Calu3 (cell line): ENCODE measurements at regions not wholly inside any gene's neighbourhood (a gene's known extent, or its start where the extent isn't known, plus 50 kb on each side); places are given as distances from the start of the nearest gene placed in this dataset.

Experiments
- BruUV-seq: library from RNA; stranded (reverse); fragments of 400-500 nt; replicated peaks from 2 replicates; lab custom pipeline; 2021; lab: Mats Ljungman, UMichigan
- CTCF ChIA-PET: fragments of 300-600 bp; sonication (Branson Sonifier 250); formaldehyde crosslinking; loops from one replicate; lab custom pipeline; 2022; ENCODE audit warnings: antibody characterized with exemption; lab: Charles Lee
- DNase-seq: peaks from one replicate; pipeline ENCODE4 v3.0.0; 2022
- H3K27ac Mint-ChIP-seq: one replicate; pipeline ENCODE4 v1.8.0; 2022; ENCODE audit warnings: mixed read lengths; ENCODE audit not compliant: unreplicated experiment
- H3K27me3 Mint-ChIP-seq: one replicate; pipeline ENCODE4 v1.8.0; 2022; ENCODE audit warnings: mixed read lengths; ENCODE audit not compliant: unreplicated experiment
- H3K36me3 Mint-ChIP-seq: one replicate; pipeline ENCODE4 v1.8.0; 2022; ENCODE audit warnings: mild to moderate bottlenecking, moderate library complexity, mixed read lengths; ENCODE audit not compliant: insufficient read depth, unreplicated experiment
- H3K4me1 Mint-ChIP-seq: one replicate; pipeline ENCODE4 v1.8.0; 2022; ENCODE audit warnings: mild to moderate bottlenecking, low read depth, mixed read lengths; ENCODE audit not compliant: unreplicated experiment
- H3K4me3 Mint-ChIP-seq: one replicate; pipeline ENCODE4 v1.8.0; 2022; ENCODE audit warnings: mild to moderate bottlenecking, low read depth, moderate library complexity, mixed read lengths; ENCODE audit not compliant: unreplicated experiment
- H3K9me3 Mint-ChIP-seq: one replicate; pipeline ENCODE4 v1.8.0; 2022; ENCODE audit warnings: low read depth, mixed read lengths; ENCODE audit not compliant: unreplicated experiment
- intact Hi-C: fragments of 100-400 bp; cut with micrococcal nuclease; formaldehyde crosslinking; loops from one replicate; pipeline ENCODE4 v1.10.0; 2022; ENCODE audit not compliant: unreplicated experiment
- TF ChIP-seq, protein P1 (sequence below): fragments of 200-600 bp; IDR thresholded peaks from one replicate; pipeline ENCODE4 v1.8.0; 2022; ENCODE audit warnings: antibody characterized with exemption; ENCODE audit not compliant: unreplicated experiment

DNA sequence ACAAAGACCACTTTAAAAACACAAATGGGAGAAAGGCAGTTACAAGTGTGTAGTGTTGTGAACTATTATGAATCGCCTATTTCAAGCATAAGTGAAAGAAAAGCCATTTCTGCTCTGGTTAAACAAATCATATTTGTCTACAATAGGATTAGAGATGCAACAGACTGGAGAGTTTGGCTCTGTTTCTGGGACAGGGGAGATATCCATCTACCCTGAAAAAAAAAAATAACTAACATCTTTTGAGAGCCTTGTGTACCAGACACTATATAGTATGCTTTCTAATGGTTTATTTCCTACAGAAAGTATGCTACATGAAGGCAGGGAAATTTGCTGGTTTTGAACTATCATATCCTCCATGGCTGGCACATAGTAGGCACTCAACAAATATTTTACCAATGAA is 106.7 kb upstream of the FHIT start:
- no peak overlapping the region for H3K4me3 Mint-ChIP-seq
- no TSS peak for BruUV-seq

DNA sequence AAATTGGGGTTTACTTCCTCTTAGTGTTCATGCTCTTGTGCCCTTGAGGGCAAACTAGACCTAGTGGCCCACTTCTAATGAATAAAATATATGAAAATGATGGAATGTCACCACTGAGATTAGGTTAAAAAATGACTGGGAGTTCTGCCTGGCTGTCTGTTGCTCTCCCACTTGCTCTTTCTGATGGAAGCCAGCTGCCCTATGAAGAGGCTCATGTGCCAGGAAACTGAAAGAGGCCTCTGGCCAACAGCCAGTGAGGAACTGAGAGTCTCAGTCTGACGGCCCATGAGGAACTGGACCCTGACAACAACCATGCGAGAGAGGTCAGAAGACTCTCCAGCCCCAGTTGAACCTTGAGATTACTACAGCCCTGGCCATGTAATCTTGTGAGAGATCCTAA is 107.1 kb upstream of the FHIT start:
- no peaks in the 10 kb centered on the region for H3K27me3 Mint-ChIP-seq

More for the DNA sequence above, 106.7 kb upstream of the FHIT start:
- no peaks in the 10 kb centered on the region for H3K4me1 Mint-ChIP-seq
- no peaks in the 10 kb centered on the region for H3K27me3 Mint-ChIP-seq
- no peaks in the 10 kb centered on the region for H3K36me3 Mint-ChIP-seq
- DNase-seq = no peak
- TF ChIP-seq, protein P1, sequence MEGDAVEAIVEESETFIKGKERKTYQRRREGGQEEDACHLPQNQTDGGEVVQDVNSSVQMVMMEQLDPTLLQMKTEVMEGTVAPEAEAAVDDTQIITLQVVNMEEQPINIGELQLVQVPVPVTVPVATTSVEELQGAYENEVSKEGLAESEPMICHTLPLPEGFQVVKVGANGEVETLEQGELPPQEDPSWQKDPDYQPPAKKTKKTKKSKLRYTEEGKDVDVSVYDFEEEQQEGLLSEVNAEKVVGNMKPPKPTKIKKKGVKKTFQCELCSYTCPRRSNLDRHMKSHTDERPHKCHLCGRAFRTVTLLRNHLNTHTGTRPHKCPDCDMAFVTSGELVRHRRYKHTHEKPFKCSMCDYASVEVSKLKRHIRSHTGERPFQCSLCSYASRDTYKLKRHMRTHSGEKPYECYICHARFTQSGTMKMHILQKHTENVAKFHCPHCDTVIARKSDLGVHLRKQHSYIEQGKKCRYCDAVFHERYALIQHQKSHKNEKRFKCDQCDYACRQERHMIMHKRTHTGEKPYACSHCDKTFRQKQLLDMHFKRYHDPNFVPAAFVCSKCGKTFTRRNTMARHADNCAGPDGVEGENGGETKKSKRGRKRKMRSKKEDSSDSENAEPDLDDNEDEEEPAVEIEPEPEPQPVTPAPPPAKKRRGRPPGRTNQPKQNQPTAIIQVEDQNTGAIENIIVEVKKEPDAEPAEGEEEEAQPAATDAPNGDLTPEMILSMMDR = no peak
- intact Hi-C loops = no loop called here
- CTCF ChIA-PET = interaction anchor here (0.6 kb wide), 1 partner anchor 955 kb away, joined by 3 read pairs; no protein-coding TSS in a partner anchor
- H3K27ac Mint-ChIP-seq = no peak overlapping the region
- peaks cover 4% of the 10 kb centered on the region for H3K9me3 Mint-ChIP-seq

DNA sequence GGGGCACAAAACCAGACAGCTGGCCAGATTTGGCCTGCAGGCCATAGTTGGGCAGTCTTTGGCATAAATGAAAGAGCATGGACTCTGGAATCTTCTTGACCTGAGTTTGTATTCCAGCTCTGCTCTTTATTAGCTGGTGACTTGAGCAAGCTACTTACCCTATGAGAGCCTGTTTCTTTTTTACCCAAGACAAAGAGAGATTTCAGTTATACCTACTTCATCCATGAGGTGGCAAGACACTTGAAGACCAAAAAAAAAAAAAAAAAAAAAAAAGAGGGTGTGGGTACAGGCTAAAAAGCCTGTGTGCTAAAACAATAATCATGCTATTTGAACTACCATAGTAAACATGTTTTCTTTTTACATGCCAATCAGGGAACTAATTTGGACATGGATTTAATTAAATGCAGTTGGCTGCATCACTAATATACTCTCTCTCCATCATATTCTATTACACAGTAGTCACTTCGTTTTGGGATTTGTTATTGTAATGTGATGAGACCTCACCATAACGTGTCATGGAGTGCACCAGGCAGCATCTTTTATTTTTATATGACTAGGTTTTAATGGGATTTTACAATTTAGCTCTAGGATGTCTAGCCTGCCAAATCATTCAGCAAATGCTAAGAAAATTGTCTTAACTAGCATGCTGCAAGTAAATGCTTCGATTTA is 109.2 kb upstream of the FHIT start:
- Mint-ChIP-seq H3K27ac (no peak overlapping the region), H3K36me3 (no peaks in the 10 kb centered on the region), H3K27me3 (no peaks in the 10 kb centered on the region), H3K4me3 (no peak overlapping the region), H3K9me3 (peaks cover 7% of the 10 kb centered on the region), H3K4me1 (no peaks in the 10 kb centered on the region)
- BruUV-seq = no TSS peak
- intact Hi-C loops = no loop called here
- TF ChIP-seq, protein P1 = no peak
- DNase-seq = no peak
- CTCF ChIA-PET = interaction anchor here (0.7 kb wide), 1 partner anchor 371 kb away, joined by 3 read pairs; no protein-coding TSS in a partner anchor

More for the DNA sequence above, 107.1 kb upstream of the FHIT start:
- Mint-ChIP-seq H3K36me3 (no peaks in the 10 kb centered on the region), H3K4me1 (no peaks in the 10 kb centered on the region), H3K9me3 (peaks cover 4% of the 10 kb centered on the region), H3K27ac (no peak overlapping the region), H3K4me3 (no peak overlapping the region)
- TF ChIP-seq, protein P1 = no peak
- BruUV-seq = no TSS peak
- CTCF ChIA-PET = interaction anchor here (0.6 kb wide), 1 partner anchor 955 kb away, joined by 3 read pairs; no protein-coding TSS in a partner anchor
- DNase-seq = no peak
- intact Hi-C loops = no loop called here

DNA sequence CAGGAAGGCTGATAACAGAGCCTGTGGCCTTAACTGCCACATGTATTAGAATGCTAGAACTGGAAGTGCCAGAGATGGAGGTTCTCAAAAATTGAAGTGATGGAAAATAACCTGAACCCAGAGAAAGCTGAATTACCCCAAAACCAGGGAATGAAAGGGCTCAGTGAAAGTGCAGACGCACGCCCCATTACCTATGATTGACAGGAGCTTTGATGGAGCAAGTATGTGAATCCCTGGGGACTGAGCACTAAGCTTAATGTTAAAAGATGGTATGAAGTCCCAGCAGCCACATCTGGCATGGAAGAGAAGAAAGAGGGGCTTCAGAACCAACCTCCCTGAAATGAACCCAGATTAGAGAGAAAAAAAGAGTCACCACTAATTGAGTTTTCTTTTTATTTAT is 118.4 kb upstream of the FHIT start:
- TF ChIP-seq, protein P1 = no peak
- Mint-ChIP-seq H3K27me3 (no peaks in the 10 kb centered on the region), H3K36me3 (no peaks in the 10 kb centered on the region), H3K4me3 (no peak overlapping the region), H3K27ac (no peak overlapping the region), H3K4me1 (no peaks in the 10 kb centered on the region), H3K9me3 (peaks cover 4% of the 10 kb centered on the region)
- intact Hi-C loops = loop anchor here (10.0 kb wide), 1 partner anchor 785 kb away; no protein-coding TSS in a partner anchor
- no TSS peak for BruUV-seq
- CTCF ChIA-PET = no interaction called here
- DNase-seq = no peak
